IPS DF 19.7 (cell line): ENCODE measurements at regions not wholly inside any gene's neighbourhood (a gene's known extent, or its start where the extent isn't known, plus 50 kb on each side); places are given as distances from the start of the nearest gene placed in this dataset.

Source experiments
- DNase-seq: peaks from one replicate; pipeline ENCODE4 v3.0.0-alpha.2; 2013; ENCODE audit warnings: low read depth, low spot score

GRCh38 chr12:73341559-73342247 is 1069.5 kb downstream of the TRHDE start:
- no peak for DNase-seq

- no peak for DNase-seq
Measured at GRCh38 chr12:73342733-73343132, 1070.6 kb downstream of the TRHDE start.

GRCh38 chr12:73352826-73353225 is 1080.7 kb downstream of the TRHDE start:
- DNase-seq = no peak

GRCh38 chr12:73361156-73361863 is 1089.1 kb downstream of the TRHDE start:
- no peak for DNase-seq

- no peak for DNase-seq
Measured at GRCh38 chr12:73361864-73362230, 1089.7 kb downstream of the TRHDE start.

- DNase-seq = no peak
Measured at GRCh38 chr12:73362666-73363065, 1090.5 kb downstream of the TRHDE start.

- no peak for DNase-seq
Measured at GRCh38 chr12:73372856-73373255, 1100.7 kb downstream of the TRHDE start.

- no peak for DNase-seq
Measured at GRCh38 chr12:73374360-73374759, 1102.2 kb downstream of the TRHDE start.

- no peak for DNase-seq
Measured at GRCh38 chr12:73383584-73384222, 1111.5 kb downstream of the TRHDE start.

GRCh38 chr12:73384592-73384991 is 1112.4 kb downstream of the TRHDE start:
- DNase-seq = no peak

GRCh38 chr12:73390261-73390660 is 1118.1 kb downstream of the TRHDE start:
- DNase-seq = no peak

- no peak for DNase-seq
Measured at GRCh38 chr12:73413051-73413450, 1124.6 kb upstream of the ATXN7L3B start.

- DNase-seq = no peak
Measured at GRCh38 chr12:73413974-73414373, 1123.7 kb upstream of the ATXN7L3B start.

GRCh38 chr12:73414926-73415325 is 1122.7 kb upstream of the ATXN7L3B start:
- DNase-seq = no peak

GRCh38 chr12:73418541-73418940 is 1119.1 kb upstream of the ATXN7L3B start:
- DNase-seq = no peak

GRCh38 chr12:73421832-73422231 is 1115.8 kb upstream of the ATXN7L3B start:
- no peak for DNase-seq

- no peak for DNase-seq
Measured at GRCh38 chr12:73424484-73424883, 1113.2 kb upstream of the ATXN7L3B start.

GRCh38 chr12:73445658-73446324 is 1091.8 kb upstream of the ATXN7L3B start:
- DNase-seq = no peak

- no peak for DNase-seq
Measured at GRCh38 chr12:73452672-73453469, 1084.8 kb upstream of the ATXN7L3B start.

- DNase-seq = no peak
Measured at GRCh38 chr12:73460212-73460611, 1077.4 kb upstream of the ATXN7L3B start.

- DNase-seq = no peak
Measured at GRCh38 chr12:73465106-73465505, 1072.5 kb upstream of the ATXN7L3B start.

- no peak for DNase-seq
Measured at GRCh38 chr12:73486256-73486655, 1051.4 kb upstream of the ATXN7L3B start.
